OCI-LY3 (cell line): ENCODE measurements at regions not wholly inside any gene's neighbourhood (a gene's known extent, or its start where the extent isn't known, plus 50 kb on each side); places are given as distances from the start of the nearest gene placed in this dataset.

Experiments
- EZH2phosphoT487 ChIP-seq: fragments of 200-600 bp; shearing (Covaris generic); IDR thresholded peaks from 2 replicates; pipeline ENCODE4 v1.6.1; 2018; ENCODE audit warnings: antibody characterized with exemption, mixed run types, low read depth
- TF ChIP-seq, protein P1 (sequence below): fragments of 200-600, 300-600 bp; sonication (generic); IDR thresholded peaks from 2 replicates; pipeline ENCODE4 v1.5.1; 2014; ENCODE audit warnings: antibody characterized with exemption, low read length, low read depth

- TF ChIP-seq, protein P1, sequence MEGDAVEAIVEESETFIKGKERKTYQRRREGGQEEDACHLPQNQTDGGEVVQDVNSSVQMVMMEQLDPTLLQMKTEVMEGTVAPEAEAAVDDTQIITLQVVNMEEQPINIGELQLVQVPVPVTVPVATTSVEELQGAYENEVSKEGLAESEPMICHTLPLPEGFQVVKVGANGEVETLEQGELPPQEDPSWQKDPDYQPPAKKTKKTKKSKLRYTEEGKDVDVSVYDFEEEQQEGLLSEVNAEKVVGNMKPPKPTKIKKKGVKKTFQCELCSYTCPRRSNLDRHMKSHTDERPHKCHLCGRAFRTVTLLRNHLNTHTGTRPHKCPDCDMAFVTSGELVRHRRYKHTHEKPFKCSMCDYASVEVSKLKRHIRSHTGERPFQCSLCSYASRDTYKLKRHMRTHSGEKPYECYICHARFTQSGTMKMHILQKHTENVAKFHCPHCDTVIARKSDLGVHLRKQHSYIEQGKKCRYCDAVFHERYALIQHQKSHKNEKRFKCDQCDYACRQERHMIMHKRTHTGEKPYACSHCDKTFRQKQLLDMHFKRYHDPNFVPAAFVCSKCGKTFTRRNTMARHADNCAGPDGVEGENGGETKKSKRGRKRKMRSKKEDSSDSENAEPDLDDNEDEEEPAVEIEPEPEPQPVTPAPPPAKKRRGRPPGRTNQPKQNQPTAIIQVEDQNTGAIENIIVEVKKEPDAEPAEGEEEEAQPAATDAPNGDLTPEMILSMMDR = no peak
- no peak for TF ChIP-seq EZH2phosphoT487
Measured at GRCh38 chr4:178781779-178782178, 1339.5 kb upstream of the AGA start.
